DOHH2 (cell line): ENCODE measurements at regions not wholly inside any gene's neighbourhood (a gene's known extent, or its start where the extent isn't known, plus 50 kb on each side); places are given as distances from the start of the nearest gene placed in this dataset.

ENCODE experiments used
- H3F3A ChIP-seq: fragments of 200-600 bp; sonication (generic), shearing (Covaris generic); 2 replicates; pipeline ENCODE4 v1.6.0; 2016; ENCODE audit warnings: antibody characterized with exemption, mild to moderate bottlenecking; ENCODE audit not compliant: control insufficient read depth, insufficient read depth
- H3K27ac ChIP-seq: fragments of 200-600 bp; sonication (generic); 2 replicates; pipeline ENCODE4 v1.5.1; 2014; ENCODE audit warnings: low read depth, mild to moderate bottlenecking, low read length, moderate library complexity
- H3K27me3 ChIP-seq: fragments of 200-600 bp; sonication (generic); 2 replicates; pipeline ENCODE4 v1.6.1; 2014; ENCODE audit warnings: mild to moderate bottlenecking, low read length, mixed read lengths; ENCODE audit not compliant: control insufficient read depth
- H3K36me3 ChIP-seq: fragments of 200-600 bp; sonication (generic); 2 replicates; pipeline ENCODE4 v1.6.1; 2014; ENCODE audit warnings: mild to moderate bottlenecking, low read length, moderate library complexity, mixed read lengths; ENCODE audit not compliant: control insufficient read depth
- H3K4me1 ChIP-seq: fragments of 200-600 bp; sonication (generic); 2 replicates; pipeline ENCODE4 v1.6.1; 2014; ENCODE audit warnings: mild to moderate bottlenecking, low read length, mixed read lengths; ENCODE audit not compliant: control insufficient read depth
- H3K4me2 ChIP-seq: fragments of 200-600 bp; sonication (generic); 2 replicates; pipeline ENCODE4 v1.6.0; 2014; ENCODE audit warnings: mild to moderate bottlenecking, low read length, moderate library complexity
- H3K4me3 ChIP-seq: fragments of 200-600 bp; sonication (generic); 2 replicates; pipeline ENCODE4 v1.5.1; 2014; ENCODE audit warnings: mild to moderate bottlenecking, low read length, mixed read lengths
- H3K79me2 ChIP-seq: fragments of 200-600 bp; sonication (generic); 2 replicates; pipeline ENCODE4 v1.6.1; 2014; ENCODE audit warnings: mild to moderate bottlenecking, low read length, mixed read lengths; ENCODE audit not compliant: control insufficient read depth
- H3K9me2 ChIP-seq: fragments of 200-600 bp; sonication (generic); replicated peaks from 2 replicates; pipeline ENCODE4 v1.6.1; 2014; ENCODE audit warnings: mild to moderate bottlenecking, low read length, mixed read lengths; ENCODE audit not compliant: control insufficient read depth
- H3K9me3 ChIP-seq: fragments of 200-600 bp; sonication (generic); 2 replicates; pipeline ENCODE4 v1.6.1; 2014; ENCODE audit warnings: antibody characterized with exemption, low read length, mixed read lengths; ENCODE audit not compliant: control insufficient read depth, insufficient read depth
- H4K20me1 ChIP-seq: fragments of 200-600 bp; sonication (generic); 2 replicates; pipeline ENCODE4 v1.6.0; 2014; ENCODE audit warnings: low read depth, mild to moderate bottlenecking, antibody characterized with exemption, low read length, moderate library complexity; ENCODE audit not compliant: control insufficient read depth, insufficient read depth
- CTCF ChIP-seq: fragments of 200-600 bp; sonication (generic); IDR thresholded peaks from one replicate; pipeline ENCODE4 v1.5.1; 2014; ENCODE audit warnings: antibody characterized with exemption, mild to moderate bottlenecking, low read depth, low read length; ENCODE audit not compliant: poor library complexity, severe bottlenecking
- EZH2phosphoT487 ChIP-seq: fragments of 200-600 bp; sonication (generic); IDR thresholded peaks from 2 replicates; pipeline ENCODE4 v1.6.1; 2017; ENCODE audit warnings: borderline replicate concordance, mild to moderate bottlenecking, antibody characterized with exemption, low read length, moderate library complexity, mixed read lengths

GRCh38 chr14:66239589-66239988, 246.6 kb upstream of the CCDC196 start:
- Histone ChIP-seq H3K36me3 (no peaks in the 10 kb centered on the region), H3K9me3 (no peaks in the 10 kb centered on the region), H3K27me3 (peaks cover 5% of the 10 kb centered on the region), H4K20me1 (no peaks in the 10 kb centered on the region), H3K4me1 (no peaks in the 10 kb centered on the region), H3K9me2 (no peaks in the 10 kb centered on the region), H3K79me2 (no peaks in the 10 kb centered on the region), H3K4me2 (no peak overlapping the region), H3F3A (no peaks in the 10 kb centered on the region), H3K4me3 (no peak overlapping the region), H3K27ac (no peak overlapping the region)
- no peak for TF ChIP-seq EZH2phosphoT487
- no peak for TF ChIP-seq CTCF

GRCh38 chr14:66240105-66240504, 246.1 kb upstream of the CCDC196 start:
- Histone ChIP-seq H3K79me2 (no peaks in the 10 kb centered on the region), H3F3A (no peaks in the 10 kb centered on the region), H3K4me2 (no peak overlapping the region), H3K36me3 (no peaks in the 10 kb centered on the region), H3K9me2 (no peaks in the 10 kb centered on the region), H3K9me3 (no peaks in the 10 kb centered on the region), H4K20me1 (no peaks in the 10 kb centered on the region), H3K27ac (no peak overlapping the region), H3K27me3 (peaks cover 5% of the 10 kb centered on the region), H3K4me3 (no peak overlapping the region), H3K4me1 (no peaks in the 10 kb centered on the region)
- TF ChIP-seq EZH2phosphoT487 (no peak), CTCF (no peak)

GRCh38 chr14:66242001-66242400, 244.2 kb upstream of the CCDC196 start:
- Histone ChIP-seq H3F3A (no peaks in the 10 kb centered on the region), H4K20me1 (no peaks in the 10 kb centered on the region), H3K9me2 (no peaks in the 10 kb centered on the region), H3K4me2 (no peak overlapping the region), H3K9me3 (no peaks in the 10 kb centered on the region), H3K79me2 (no peaks in the 10 kb centered on the region), H3K27ac (no peak overlapping the region), H3K4me1 (no peaks in the 10 kb centered on the region), H3K36me3 (no peaks in the 10 kb centered on the region), H3K27me3 (no peaks in the 10 kb centered on the region), H3K4me3 (no peak overlapping the region)
- no peak for TF ChIP-seq CTCF
- no peak for TF ChIP-seq EZH2phosphoT487

DNA sequence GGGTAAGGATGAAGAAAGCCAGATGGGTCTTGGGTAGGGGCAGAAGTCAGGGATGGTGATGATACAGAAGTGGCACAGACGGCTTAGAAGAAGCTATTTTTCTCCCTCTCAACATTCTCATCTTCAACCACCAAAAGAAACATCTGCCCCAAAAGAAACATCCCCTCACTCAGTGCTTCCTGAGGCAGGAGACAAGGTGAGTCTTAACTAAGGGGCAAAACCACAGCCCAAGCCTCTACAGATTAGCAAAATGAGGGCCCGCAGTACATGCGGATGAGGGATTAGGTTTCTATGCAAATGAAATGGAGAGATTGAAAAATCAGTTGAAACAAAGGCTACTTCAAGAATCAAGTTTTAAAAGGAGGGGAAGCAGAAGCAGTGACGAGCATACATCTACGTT, 241.3 kb upstream of the CCDC196 start:
- Histone ChIP-seq H3K27ac (no peak overlapping the region), H3K4me2 (no peak overlapping the region), H3K4me1 (no peaks in the 10 kb centered on the region), H4K20me1 (no peaks in the 10 kb centered on the region), H3K9me2 (no peaks in the 10 kb centered on the region), H3F3A (no peaks in the 10 kb centered on the region), H3K9me3 (no peaks in the 10 kb centered on the region), H3K79me2 (no peaks in the 10 kb centered on the region), H3K27me3 (no peaks in the 10 kb centered on the region), H3K36me3 (no peaks in the 10 kb centered on the region), H3K4me3 (no peak overlapping the region)
- TF ChIP-seq CTCF, result no peak
- TF ChIP-seq EZH2phosphoT487, result no peak
